ENCODE measurements at regions not wholly inside any gene's neighbourhood (a gene's known extent, or its start where the extent isn't known, plus 50 kb on each side); places are given as distances from the start of the nearest gene placed in this dataset.
A peak's percentile ranks its signal among the peaks of the same experiment; 100 is the strongest.

DNA sequence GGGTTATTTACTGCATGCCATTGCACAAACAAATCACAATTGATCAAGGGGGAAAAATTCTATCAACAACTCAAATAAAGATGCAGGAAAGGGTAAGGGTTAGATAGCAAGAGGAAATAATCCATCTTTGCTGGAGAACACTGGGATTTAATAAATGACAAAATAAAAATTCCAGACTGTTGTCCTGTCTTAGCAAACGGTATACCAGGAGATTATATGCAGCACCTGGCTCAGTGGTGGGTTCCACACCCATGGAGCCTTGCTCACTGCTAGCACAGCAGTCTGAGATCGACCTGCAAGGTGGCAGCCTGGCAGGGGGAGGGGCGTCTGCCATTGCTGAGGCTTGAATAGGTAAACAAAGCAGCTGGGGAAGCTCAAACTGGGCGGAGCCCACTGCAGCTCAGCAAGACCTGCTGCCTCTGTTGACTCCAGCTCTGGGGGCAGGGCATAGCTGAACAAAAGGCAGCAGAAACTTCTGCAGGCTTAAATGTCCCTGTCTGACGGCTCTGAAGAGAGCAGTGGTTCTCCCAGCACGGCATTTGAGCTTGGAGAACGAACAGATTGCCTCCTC is 296.5 kb upstream of the THSD7B start:
- H2BK15ac ChIP-seq (replicated peaks; ENCODE audit: low read depth) = no peak overlapping the region
- no peak overlapping the region for H3K9ac ChIP-seq (ENCODE audit: low read length)
- no peak overlapping the region for H3K4ac ChIP-seq (ENCODE audit: low read depth, low read length)
- H3K36me3 ChIP-seq (ENCODE audit: control insufficient read depth, insufficient read depth, low read length) = no peaks in the 10 kb centered on the region
- no peaks in the 10 kb centered on the region for H3K27me3 ChIP-seq (ENCODE audit: insufficient read depth, low read length, poor library complexity)
- H3K4me1 ChIP-seq (ENCODE audit: control insufficient read depth, low read depth, low read length) = no peaks in the 10 kb centered on the region
- H3K4me2 ChIP-seq (ENCODE audit: low read length) = no peak overlapping the region
- DNase-seq = peak; percentile 7
- H4K5ac ChIP-seq (ENCODE audit: low read length) = no peak overlapping the region
- H3K18ac ChIP-seq (ENCODE audit: low read length) = no peak overlapping the region
- H3K23ac ChIP-seq (ENCODE audit: low read length) = no peak overlapping the region
- H2BK5ac ChIP-seq (ENCODE audit: low read length) = no peak overlapping the region
- H3K4me3 ChIP-seq (ENCODE audit: low read length) = no peak overlapping the region
- H2AK5ac ChIP-seq (ENCODE audit: low read length) = no peak overlapping the region
- no peak overlapping the region for H3K56ac ChIP-seq (ENCODE audit: low read length)
- no peak overlapping the region for H3K27ac ChIP-seq (ENCODE audit: low read depth, low read length)
- H3K79me2 ChIP-seq (ENCODE audit: control insufficient read depth, insufficient read depth, low read length) = no peaks in the 10 kb centered on the region
- no peak overlapping the region for H2BK120ac ChIP-seq (ENCODE audit: low read depth, low read length)
- no peaks in the 10 kb centered on the region for H3K79me1 ChIP-seq (ENCODE audit: low read length)
- no CpG with 5 or more reads among the region's 7 CpGs for WGBS (ENCODE audit: extremely low coverage, insufficient coverage, low lambda C conversion rate)
- no peak overlapping the region for H4K8ac ChIP-seq (ENCODE audit: low read depth, low read length)

DNA sequence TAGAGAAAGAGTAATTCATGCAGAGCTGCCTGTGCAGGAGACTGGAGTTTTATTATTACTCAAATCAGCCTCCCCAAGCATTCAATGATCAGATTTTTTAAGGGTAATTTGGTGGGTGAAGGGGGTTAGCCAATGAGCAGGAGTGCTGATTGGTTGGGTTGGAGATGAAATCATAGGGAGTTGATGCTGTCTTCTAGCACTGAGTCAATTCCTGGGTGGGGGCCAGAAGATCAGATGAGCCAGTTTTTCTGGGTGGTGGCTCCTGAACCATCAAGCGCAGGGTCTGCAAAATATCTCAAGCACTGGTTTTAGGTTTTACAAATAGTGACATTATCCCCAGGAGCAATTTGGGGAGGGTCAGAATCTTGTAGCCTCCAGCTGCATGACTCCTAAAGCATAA is 312.8 kb upstream of the THSD7B start:
- Histone ChIP-seq H4K8ac (ENCODE audit: low read depth, low read length) (no peak overlapping the region), H2BK15ac (replicated peaks; ENCODE audit: low read depth) (no peak overlapping the region), H2BK5ac (ENCODE audit: low read length) (no peak overlapping the region), H2AK5ac (ENCODE audit: low read length) (no peak overlapping the region), H4K5ac (ENCODE audit: low read length) (no peak overlapping the region), H3K79me1 (ENCODE audit: low read length) (no peaks in the 10 kb centered on the region), H3K4me1 (ENCODE audit: control insufficient read depth, low read depth, low read length) (peaks cover 7% of the 10 kb centered on the region), H2BK120ac (ENCODE audit: low read depth, low read length) (no peak overlapping the region), H3K4me2 (ENCODE audit: low read length) (no peak overlapping the region), H3K27me3 (ENCODE audit: insufficient read depth, low read length, poor library complexity) (no peaks in the 10 kb centered on the region), H3K56ac (ENCODE audit: low read length) (no peak overlapping the region), H3K4ac (ENCODE audit: low read depth, low read length) (no peak overlapping the region), H3K9ac (ENCODE audit: low read length) (no peak overlapping the region), H3K79me2 (ENCODE audit: control insufficient read depth, insufficient read depth, low read length) (no peaks in the 10 kb centered on the region), H3K36me3 (ENCODE audit: control insufficient read depth, insufficient read depth, low read length) (no peaks in the 10 kb centered on the region), H3K23ac (ENCODE audit: low read length) (no peak overlapping the region), H3K27ac (ENCODE audit: low read depth, low read length) (no peak overlapping the region), H3K18ac (ENCODE audit: low read length) (no peak overlapping the region), H3K4me3 (ENCODE audit: low read length) (no peak overlapping the region)
- DNase-seq = no peak
- WGBS (ENCODE audit: extremely low coverage, insufficient coverage, low lambda C conversion rate) = no CpG with 5 or more reads among the region's 1 CpG

DNA sequence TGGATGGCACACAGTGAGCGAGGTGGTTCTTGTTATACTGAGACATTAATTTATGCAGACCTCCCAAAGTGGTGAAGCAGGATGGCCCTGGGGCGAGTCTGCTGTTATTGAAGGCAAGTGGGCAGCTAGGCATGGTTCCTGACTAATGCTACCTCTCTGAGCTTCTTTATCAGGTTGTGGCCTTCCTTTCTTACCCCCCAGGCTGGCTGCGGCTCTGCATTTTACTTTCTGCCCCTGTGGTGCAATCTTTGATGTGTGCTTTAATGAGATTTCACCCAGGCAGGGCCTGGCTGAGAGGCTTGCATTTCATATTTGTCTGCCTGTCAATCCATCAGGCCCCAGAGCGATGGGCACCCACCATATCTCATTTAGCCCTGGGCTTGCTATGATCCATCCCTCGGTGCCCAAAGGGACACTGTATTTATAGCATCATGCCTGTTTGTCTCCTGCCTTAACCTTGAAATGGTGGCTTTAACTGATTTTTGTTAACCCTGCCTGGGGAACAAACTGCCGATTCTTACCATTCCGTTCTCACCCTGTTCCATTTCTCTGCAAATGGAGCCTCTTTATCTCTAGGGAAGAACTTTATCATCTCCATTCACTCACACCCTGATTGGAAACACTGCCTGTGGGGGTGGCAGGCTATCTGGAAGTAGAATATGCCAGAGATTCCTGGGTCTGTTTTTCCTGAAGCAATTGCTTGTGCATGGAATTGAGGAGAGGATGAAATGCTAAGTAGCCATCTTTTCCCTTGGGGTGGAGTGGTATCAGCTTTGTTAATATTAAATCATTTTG is 316.2 kb upstream of the THSD7B start:
- Histone ChIP-seq H3K79me1 (ENCODE audit: low read length) (no peaks in the 10 kb centered on the region), H3K4me3 (ENCODE audit: low read length) (no peak overlapping the region), H2BK15ac (replicated peaks; ENCODE audit: low read depth) (no peak overlapping the region), H3K27ac (ENCODE audit: low read depth, low read length) (peak overlapping the region; percentile 43), H3K4ac (ENCODE audit: low read depth, low read length) (no peak overlapping the region), H3K4me2 (ENCODE audit: low read length) (no peak overlapping the region), H3K9ac (ENCODE audit: low read length) (no peak overlapping the region), H3K79me2 (ENCODE audit: control insufficient read depth, insufficient read depth, low read length) (no peaks in the 10 kb centered on the region), H3K56ac (ENCODE audit: low read length) (peak overlapping the region; percentile 28), H2AK5ac (ENCODE audit: low read length) (no peak overlapping the region), H4K8ac (ENCODE audit: low read depth, low read length) (no peak overlapping the region), H3K27me3 (ENCODE audit: insufficient read depth, low read length, poor library complexity) (no peaks in the 10 kb centered on the region), H2BK120ac (ENCODE audit: low read depth, low read length) (peak overlapping the region; percentile 94), H3K36me3 (ENCODE audit: control insufficient read depth, insufficient read depth, low read length) (no peaks in the 10 kb centered on the region), H3K23ac (ENCODE audit: low read length) (no peak overlapping the region), H3K18ac (ENCODE audit: low read length) (no peak overlapping the region), H3K4me1 (ENCODE audit: control insufficient read depth, low read depth, low read length) (peaks cover 7% of the 10 kb centered on the region), H2BK5ac (ENCODE audit: low read length) (peak overlapping the region; percentile 43), H4K5ac (ENCODE audit: low read length) (no peak overlapping the region)
- peak; percentile 71 for DNase-seq
- WGBS (ENCODE audit: extremely low coverage, insufficient coverage, low lambda C conversion rate) = no CpG with 5 or more reads among the region's 7 CpGs

DNA sequence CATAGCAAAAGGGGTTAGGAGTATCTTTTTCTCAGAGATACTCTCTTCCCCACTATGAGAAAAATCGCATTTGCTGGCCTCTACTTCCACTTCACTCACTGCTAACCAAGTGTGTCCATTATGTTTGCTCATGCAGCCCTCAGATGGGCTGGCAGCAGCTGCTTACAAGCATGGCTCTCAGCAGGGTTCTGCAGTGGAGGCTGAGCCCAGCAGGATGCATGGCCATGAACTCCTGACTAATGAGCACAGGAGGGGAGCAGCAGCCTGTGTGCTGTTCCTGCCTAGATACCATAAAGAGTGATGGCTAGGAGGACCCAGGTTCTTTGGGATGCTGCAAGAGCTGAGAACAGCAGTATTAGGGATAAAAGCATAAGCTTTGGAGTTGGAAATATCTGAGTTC is 316.9 kb upstream of the THSD7B start:
- Histone ChIP-seq H3K4ac (ENCODE audit: low read depth, low read length) (no peak overlapping the region), H3K4me2 (ENCODE audit: low read length) (no peak overlapping the region), H2BK15ac (replicated peaks; ENCODE audit: low read depth) (no peak overlapping the region), H3K9ac (ENCODE audit: low read length) (no peak overlapping the region), H3K56ac (ENCODE audit: low read length) (peak overlapping the region; percentile 58), H3K36me3 (ENCODE audit: control insufficient read depth, insufficient read depth, low read length) (no peaks in the 10 kb centered on the region), H3K27me3 (ENCODE audit: insufficient read depth, low read length, poor library complexity) (no peaks in the 10 kb centered on the region), H3K27ac (ENCODE audit: low read depth, low read length) (no peak overlapping the region), H2AK5ac (ENCODE audit: low read length) (no peak overlapping the region), H4K5ac (ENCODE audit: low read length) (no peak overlapping the region), H3K79me1 (ENCODE audit: low read length) (no peaks in the 10 kb centered on the region), H4K8ac (ENCODE audit: low read depth, low read length) (no peak overlapping the region), H3K4me3 (ENCODE audit: low read length) (no peak overlapping the region), H3K79me2 (ENCODE audit: control insufficient read depth, insufficient read depth, low read length) (no peaks in the 10 kb centered on the region), H3K4me1 (ENCODE audit: control insufficient read depth, low read depth, low read length) (peaks cover 7% of the 10 kb centered on the region), H2BK5ac (ENCODE audit: low read length) (no peak overlapping the region), H3K18ac (ENCODE audit: low read length) (no peak overlapping the region), H3K23ac (ENCODE audit: low read length) (no peak overlapping the region), H2BK120ac (ENCODE audit: low read depth, low read length) (no peak overlapping the region)
- peak; percentile 54 for DNase-seq
- no CpG with 5 or more reads among the region's 1 CpG for WGBS (ENCODE audit: extremely low coverage, insufficient coverage, low lambda C conversion rate)

DNA sequence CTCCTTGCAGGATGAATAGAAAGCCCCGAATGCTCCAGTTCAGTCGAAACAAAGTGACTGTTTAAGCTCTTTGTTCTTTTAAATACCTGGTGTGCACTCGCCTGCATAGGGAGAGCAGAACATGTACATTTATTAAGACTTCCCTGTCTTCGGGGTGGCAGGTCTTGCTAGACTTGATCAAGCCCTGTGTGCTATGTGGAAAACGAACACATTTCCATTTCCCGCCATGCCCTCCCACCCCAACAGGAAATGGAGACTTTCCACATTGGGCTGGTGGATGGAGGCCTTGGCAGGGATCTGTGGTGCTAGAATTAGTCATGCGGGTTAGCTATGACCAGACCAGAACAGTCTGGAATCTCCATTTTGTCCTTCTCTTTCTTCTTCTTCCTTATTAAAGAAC is 321.0 kb upstream of the THSD7B start:
- Histone ChIP-seq H2AK5ac (ENCODE audit: low read length) (no peak overlapping the region), H4K5ac (ENCODE audit: low read length) (no peak overlapping the region), H3K27ac (ENCODE audit: low read depth, low read length) (no peak overlapping the region), H3K4ac (ENCODE audit: low read depth, low read length) (no peak overlapping the region), H3K9ac (ENCODE audit: low read length) (no peak overlapping the region), H3K79me1 (ENCODE audit: low read length) (no peaks in the 10 kb centered on the region), H3K27me3 (ENCODE audit: insufficient read depth, low read length, poor library complexity) (no peaks in the 10 kb centered on the region), H3K36me3 (ENCODE audit: control insufficient read depth, insufficient read depth, low read length) (no peaks in the 10 kb centered on the region), H2BK5ac (ENCODE audit: low read length) (no peak overlapping the region), H3K23ac (ENCODE audit: low read length) (no peak overlapping the region), H3K79me2 (ENCODE audit: control insufficient read depth, insufficient read depth, low read length) (no peaks in the 10 kb centered on the region), H3K4me1 (ENCODE audit: control insufficient read depth, low read depth, low read length) (peaks cover 7% of the 10 kb centered on the region), H3K4me3 (ENCODE audit: low read length) (no peak overlapping the region), H2BK15ac (replicated peaks; ENCODE audit: low read depth) (no peak overlapping the region), H3K56ac (ENCODE audit: low read length) (no peak overlapping the region), H2BK120ac (ENCODE audit: low read depth, low read length) (no peak overlapping the region), H3K18ac (ENCODE audit: low read length) (no peak overlapping the region), H3K4me2 (ENCODE audit: low read length) (no peak overlapping the region), H4K8ac (ENCODE audit: low read depth, low read length) (no peak overlapping the region)
- no peak for DNase-seq
- no CpG with 5 or more reads among the region's 7 CpGs for WGBS (ENCODE audit: extremely low coverage, insufficient coverage, low lambda C conversion rate)
